ENCODE measurements at regions not wholly inside any gene's neighbourhood (a gene's known extent, or its start where the extent isn't known, plus 50 kb on each side); places are given as distances from the start of the nearest gene placed in this dataset.

DNA sequence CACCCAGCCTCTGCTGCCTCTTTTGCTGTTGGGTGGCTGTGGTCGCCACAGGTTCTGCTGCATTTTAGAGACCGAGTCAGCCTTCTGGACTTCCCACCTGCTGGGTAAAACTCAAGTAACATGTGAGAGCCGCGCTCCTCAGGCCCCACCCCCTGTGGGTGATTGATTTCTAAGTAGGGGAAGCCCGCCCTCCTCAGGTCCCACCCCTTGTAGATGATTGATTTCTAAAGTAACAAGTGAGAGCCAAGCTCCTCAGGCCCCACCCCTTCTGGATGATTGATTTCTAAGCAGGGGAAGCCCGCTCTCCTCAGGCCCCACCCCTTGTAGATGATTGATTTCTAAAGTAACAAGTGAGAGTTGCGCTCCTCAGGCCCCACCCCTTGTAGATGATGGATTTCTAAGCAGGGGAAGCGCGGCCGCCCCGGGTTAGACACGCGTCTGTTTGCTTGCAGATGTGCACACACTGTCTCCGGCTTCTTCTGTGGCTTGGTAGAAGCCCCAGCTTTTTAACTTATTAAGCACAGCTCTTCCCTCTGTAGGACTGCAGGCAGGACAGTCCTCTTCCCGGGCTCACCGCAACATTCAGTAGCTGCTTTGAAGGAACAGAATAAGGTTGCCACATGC, 83.4 kb downstream of the FAM43A start:
- peak; percentile 93 to 94 for DNase-seq

DNA sequence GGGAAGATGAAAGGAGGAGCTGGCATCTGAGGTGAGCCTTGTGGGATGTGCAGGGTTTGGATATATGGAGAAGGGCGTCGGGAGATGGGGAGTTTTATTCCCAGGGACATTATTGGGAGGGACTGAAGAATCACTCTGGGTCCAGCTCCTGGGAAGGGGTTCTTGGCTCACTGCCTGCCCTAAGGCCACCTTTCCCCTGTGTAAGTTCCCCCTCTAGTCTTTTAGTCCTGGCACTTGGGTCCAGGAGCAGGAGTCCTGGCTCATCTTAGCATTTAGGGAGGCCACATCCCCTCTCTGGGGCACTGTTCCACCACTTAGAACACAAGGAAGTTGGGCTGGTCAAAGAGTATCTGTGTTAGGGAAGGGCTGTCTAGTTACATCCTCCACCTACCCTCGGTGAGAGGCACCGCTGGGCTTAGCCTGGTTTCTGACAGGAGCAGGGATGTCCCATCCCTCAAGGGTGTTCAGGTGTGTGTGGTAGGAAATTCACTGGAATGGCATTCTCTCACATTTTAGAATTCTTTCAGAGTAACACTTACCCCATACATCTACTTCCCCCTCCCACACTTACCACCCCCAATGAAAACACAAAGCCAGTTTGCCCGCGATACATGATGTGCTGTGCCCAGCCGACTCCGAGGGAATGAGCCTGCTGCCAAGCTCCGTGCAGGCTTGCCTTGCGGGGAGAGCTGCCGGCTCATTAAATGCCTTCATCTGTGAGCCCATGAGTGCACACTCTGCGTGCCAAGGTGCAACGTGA, 86.7 kb downstream of the FAM43A start:
- DNase-seq: no peak

DNA sequence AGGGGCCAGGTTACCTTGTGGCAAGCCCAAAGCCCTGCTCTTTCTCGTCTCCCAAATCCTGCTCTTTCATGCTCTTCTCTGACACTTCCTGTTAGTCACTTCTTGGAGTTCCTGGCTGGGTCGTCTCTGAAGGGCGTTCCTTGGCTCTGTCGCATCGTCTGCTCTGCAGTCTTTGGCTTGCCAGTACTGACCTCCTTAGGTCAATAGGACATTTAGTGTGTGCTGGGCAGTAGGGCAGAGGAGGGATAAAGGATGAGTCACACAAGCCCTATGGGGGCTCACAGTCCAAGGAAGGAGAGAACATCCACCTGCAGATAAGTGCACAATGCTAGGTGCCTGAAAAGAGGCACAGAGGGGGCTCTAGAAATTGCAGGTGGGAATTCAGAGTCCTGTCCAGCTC, 87.5 kb downstream of the FAM43A start:
- DNase-seq: no peak

- DNase-seq: no peak
These were observed 88.2 kb downstream of the FAM43A start for GRCh38 chr3:194773771-194774455.

DNA sequence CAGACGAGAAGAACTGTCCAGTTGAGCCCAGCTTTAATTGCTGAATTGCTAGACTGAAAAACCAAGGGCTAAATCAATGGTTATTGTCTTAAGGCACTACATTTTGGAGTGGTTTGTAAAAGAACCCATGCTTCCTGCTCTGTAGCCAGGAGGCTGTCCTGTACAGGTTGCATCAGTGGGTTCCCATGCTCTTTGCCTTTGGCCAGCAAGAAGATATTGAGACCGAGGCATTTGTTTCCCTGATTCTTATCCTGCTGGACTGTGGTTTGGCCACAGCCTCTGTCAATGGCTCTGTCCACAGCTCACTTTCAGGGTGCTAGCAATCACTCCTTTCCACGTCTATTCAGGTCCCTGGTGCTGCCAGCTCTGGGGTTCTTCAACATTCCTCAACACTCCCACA, 89.6 kb downstream of the FAM43A start:
- DNase-seq: no peak

DNA sequence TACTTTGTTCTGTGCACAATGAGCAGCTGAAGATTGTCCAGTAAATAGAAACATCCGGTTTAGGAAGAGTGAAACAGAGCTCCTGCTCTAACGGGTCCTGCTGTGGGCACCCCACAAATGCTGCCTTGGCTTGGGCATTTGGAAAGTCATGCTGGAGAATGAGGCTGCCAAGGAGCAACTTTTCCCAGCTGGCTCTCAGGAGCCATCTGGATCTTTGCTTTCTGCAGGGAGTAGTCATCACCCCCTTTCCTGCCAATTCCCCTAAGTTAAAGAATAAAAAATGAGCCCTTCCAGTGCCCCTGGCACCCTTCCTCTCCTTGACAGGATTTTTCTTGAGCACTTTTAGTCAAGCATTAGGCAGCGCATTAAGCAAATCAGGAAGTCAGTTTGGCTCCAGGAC, 90.0 kb downstream of the FAM43A start:
- DNase-seq: no peak

GRCh38 chr3:194777729-194778128, 92.0 kb downstream of the FAM43A start:
- no peak for DNase-seq

DNA sequence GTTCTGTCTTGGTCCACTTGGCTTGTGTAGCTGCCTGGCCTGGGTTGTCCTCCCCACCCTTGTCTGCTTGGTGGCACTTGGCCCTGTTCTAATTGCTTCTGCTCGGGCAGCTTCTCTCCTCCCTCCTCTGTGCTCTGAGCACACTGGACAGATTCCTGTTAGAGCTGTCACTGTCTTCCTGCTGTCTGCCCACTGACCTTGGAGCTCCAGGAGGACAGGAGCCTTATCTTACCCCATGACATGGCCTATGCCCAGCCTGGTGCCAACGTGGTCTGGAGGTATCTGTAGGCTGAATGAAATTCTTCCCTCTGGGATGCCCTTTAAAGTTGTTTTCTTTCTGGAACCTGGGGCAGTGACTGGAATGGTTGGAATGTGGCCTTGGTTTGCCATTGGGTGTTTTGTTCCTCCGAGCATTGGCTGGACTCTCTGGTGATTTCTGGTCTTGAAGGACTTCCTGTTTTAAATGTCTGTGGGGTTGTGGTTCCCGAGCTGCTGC, 94.1 kb downstream of the FAM43A start:
- no peak for DNase-seq

DNA sequence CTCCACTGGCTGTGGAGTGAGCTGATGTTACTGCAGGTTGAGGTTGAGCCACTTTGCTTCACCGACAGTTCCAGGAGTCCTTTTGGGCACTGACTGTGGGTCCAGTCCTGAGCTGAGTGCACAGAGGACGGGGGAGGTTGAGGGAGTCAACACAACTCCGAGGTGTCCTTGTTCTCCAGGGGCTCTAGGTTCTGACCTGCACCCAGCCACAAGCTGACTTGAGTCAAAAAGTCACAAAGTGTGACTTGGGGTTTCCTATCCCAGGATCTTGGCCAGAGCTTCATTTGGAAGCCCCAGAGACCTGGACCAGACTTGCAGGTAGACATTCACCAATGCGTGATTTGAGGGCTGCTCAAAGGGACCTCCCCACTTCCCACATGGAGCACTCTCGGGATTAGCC, 95.0 kb downstream of the FAM43A start:
- DNase-seq: no peak

GRCh38 chr3:194781617-194782016, 95.9 kb downstream of the FAM43A start:
- no peak for DNase-seq

- DNase-seq: no peak
These were observed 97.2 kb downstream of the FAM43A start for GRCh38 chr3:194782698-194783404.

DNA sequence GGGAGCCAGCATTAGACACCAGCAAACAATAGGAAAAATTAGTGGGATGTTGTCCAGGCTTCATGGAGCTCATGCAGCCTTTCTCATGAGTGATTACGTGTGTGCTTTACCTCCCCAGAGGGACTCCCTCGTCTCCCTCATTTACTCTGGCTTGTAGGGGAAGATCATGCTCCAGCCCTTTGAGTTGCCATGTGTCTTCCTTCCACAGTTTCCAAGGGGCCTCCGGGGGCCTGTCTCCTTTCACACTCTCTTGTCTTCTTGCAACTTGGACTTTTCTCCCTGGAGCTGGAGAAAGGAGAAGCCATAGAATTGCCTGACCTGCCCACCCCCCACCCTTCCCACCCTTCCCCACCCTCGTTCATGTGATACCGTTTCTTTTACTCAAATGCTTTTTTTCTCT, 98.7 kb downstream of the FAM43A start:
- DNase-seq: no peak

- no peak for DNase-seq
These were observed 99.6 kb downstream of the FAM43A start for GRCh38 chr3:194785315-194785714.

- DNase-seq: no peak
These were observed 101.4 kb downstream of the FAM43A start for GRCh38 chr3:194787072-194787471.

GRCh38 chr3:194787650-194788049, 102.0 kb downstream of the FAM43A start:
- no peak for DNase-seq

DNA sequence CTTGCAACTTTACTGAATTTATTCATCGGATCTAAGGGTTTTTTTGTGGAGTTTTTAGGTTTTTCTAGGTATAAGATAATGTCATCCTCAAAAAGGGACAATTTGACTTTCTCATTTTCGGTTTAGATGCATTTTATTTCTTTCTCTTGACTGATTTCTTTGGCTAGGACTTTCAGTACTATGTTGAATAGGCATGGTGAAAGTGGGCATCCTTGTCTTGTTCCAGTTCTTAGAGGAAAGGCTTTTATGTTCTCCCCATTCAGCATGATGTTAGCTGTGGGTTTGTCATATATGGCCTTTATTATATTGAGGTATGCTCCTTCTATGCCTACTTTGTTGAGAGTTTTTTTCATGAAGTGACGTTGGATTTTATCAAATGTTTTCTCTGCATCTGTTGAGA, 106.7 kb downstream of the FAM43A start:
- DNase-seq: no peak

DNA sequence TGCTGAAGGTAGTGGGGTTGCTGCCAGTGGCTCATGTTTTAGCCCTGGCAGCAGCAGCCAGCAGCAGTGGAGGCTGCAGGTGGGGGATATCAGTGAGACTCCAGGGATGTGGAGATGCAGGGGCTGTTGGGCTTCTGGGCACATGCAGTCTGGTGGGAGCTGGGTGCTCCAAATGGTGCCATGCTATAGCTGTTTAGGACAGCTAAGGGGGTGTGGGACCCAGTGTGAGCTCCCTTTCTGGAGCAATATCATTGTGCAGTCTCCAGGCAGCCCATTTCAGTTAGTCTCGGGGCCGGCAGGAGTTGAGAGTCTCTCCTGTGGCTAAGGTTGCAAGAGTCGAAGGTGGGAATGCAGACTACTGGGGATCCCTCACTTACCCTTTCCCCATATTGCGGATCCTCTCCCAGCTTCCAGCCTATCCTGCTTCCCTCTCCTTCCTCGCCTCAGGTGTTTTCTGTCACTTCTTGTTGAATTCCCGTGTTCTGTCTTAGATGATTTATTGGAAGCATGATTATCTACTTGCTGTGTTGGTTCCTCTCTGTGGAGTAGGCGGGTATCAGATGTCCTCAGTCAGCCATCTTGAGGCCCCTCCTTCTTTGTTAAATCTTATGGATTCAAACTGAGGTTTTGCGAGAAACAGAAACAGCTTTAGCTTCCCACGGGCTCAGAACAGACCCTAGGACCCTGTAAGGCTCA, 112.0 kb downstream of the FAM43A start:
- DNase-seq: no peak

DNA sequence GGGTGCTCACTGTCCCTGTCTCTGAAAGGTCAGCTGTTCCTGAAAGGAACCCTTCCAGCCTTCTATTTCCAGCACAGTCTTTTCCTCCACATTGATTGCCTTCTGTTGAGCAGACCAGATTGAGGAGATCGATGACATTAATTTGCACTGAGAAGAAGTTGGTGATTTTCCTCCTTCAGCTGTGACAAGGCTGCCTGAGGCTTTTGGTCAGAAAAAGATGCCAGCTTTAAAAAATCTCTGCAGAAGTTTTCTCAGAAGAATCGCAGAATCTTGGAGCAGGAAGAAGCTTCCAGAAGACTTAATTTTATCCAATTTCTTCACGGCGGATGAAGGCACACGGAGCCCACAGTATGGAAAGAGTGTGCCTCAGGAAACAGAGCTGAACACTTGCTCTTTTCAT, 112.8 kb downstream of the FAM43A start:
- DNase-seq: no peak

DNA sequence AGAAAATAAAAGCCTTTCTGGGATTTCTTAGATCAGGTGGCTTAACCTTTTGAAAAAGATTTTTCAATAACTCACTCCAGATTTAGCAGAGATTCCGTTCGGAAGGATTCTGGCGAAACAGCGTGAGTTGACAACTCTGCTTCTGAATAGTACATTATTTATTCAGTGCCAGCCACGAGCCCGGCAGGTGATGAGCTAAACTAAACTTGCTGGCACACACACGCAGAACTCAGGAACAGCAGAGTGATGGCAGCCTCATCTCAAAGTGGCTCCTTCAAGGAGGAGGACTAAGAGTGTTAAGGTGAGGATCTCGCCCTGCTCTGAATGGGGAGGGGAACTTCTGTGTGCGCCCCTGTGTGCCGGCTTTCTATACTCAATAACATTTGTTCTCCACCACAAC, 114.3 kb downstream of the FAM43A start:
- no peak for DNase-seq

DNA sequence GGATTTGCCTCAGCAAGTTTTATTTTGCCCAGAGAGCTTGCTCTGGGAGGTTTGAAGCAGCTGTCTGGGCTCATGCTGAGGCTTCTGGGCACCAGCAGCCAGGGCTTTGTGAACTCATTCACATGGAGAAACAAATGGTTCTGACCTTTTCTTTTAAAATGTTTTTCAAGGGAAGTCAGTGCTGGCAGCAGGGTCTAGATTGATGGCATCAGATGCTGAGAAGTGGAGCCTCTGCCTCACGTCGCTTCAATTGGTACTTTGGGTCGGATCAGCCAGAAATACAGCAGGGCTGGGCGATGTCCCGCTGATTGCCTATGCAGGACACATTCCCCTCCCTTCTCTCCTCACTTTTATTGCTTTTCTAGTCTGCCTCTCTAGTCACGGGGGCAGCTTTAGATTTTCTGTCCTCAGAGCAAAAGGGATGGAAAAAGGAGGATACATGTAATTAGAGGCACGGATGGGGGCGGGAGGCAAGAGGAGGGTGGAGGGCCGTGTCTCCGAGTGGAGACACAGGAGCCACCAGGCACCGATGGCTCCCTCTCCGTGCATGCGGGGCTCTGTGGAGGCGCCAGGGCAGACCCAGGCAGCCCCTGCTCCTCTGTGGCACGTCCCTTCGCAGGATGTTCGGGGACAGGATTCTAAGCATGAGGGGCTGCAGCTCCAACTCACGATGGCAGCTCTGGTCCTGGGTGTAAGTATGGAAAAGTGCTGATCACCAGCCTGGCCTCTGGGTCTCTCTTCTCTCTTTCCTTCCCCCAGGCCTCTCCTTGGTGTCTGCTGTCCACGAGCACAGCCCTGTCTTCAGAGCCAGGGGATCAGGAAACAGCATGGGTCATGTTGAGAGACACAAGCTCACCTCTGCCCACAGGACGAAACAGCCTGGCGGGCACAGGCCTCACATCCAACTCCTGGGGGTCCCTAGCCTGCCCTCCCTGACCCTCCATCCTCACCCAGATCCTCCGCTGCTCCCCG, 116.1 kb downstream of the FAM43A start:
- DNase-seq: no peak

DNA sequence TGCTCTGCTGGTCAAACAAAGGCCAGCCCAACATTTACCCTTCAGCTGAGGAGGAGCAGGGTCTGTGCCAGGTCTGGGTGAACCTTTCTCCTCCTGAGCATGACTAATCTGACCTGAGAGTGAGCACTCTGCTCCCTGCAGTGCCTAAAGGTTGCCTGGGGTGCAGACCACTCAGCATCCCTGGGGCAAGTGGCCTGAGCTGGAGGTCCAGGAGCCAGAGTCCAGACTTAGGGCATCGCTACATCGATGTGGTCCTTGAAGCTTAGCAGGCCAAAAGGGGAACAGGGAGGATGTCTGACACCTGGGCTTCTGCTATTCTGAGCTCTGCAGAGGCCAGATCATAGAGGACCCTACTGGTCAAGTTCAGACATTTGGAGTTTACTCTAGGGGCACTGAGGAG, 119.1 kb downstream of the FAM43A start:
- no peak for DNase-seq

GRCh38 chr3:194805546-194805945, 119.9 kb downstream of the FAM43A start:
- DNase-seq: no peak
